ENCODE measurements at regions not wholly inside any gene's neighbourhood (a gene's known extent, or its start where the extent isn't known, plus 50 kb on each side); places are given as distances from the start of the nearest gene placed in this dataset.

GRCh38 chr6:18752278-18753068 lies 365.3 kb downstream of the RNF144B start:
- no peak for TF ChIP-seq CTCF (conservative IDR thresholded peaks at IDR 0.05)
- no peak for TF ChIP-seq ZFX (IDR thresholded peaks at IDR 0.05)
- H3K27ac ChIP-seq, result no peak overlapping the region

DNA sequence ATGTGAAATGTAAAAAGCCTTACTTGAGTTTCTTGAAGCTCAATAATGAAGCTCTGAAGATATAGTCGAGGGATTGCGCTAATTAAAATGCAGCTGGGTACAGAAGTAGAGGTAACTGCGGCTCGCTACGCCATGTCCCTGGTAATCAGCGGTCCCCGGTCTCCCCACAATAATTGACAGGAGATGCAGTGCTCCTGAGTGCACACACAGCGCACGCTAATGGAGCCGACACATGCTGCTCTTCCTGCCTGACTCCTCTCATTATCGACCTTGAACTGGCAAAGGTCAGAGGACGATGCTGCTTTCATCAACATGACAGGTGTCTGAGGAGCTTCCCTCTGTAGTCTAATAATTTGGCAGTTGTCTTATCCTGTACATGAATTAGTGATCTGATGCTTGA lies 365.9 kb downstream of the RNF144B start:
- no peak overlapping the region for H3K27ac ChIP-seq
- no peak for TF ChIP-seq CTCF (conservative IDR thresholded peaks at IDR 0.05)

DNA sequence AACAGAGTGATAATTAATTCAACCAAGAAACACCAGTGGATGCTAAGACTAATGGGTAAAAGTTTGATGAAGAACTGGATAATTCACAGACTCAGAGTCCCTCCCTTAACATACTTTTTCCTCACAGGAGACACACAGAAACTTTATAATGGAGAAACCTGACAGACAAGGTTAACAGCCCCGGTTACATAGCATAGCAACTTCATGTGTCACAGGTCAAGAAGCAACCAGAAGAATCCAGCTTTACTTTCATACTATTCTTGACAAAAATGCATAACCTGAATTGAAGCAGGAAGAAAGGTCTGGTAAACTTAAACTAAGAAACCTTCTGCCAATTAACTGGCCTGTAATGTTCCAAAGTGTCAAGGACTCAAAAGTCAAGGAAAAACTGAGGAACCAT lies 375.9 kb downstream of the RNF144B start:
- TF ChIP-seq CTCF (conservative IDR thresholded peaks at IDR 0.05) (no peak), ZFX (IDR thresholded peaks at IDR 0.05) (no peak)
- H3K27ac ChIP-seq, result no peak overlapping the region

DNA sequence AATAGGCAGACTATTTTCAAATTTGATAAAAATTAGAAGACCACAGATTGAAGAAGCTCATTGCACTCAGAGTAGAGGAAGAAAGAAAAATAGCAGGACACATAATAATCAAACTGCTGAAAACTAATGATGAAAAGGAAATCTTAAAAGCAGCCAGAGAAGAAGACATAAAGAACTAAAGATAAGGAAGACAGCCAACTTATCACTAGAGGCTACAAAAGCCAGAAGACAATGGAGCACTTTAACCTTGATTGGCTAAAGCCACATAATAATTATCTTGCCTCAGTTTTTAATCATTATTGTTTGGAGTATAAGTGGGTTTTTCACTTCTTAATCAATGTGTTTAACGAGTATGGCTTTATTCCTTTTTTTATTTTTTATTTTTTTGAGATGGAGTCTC lies 397.6 kb downstream of the RNF144B start:
- TF ChIP-seq ZFX (IDR thresholded peaks at IDR 0.05) (no peak), CTCF (conservative IDR thresholded peaks at IDR 0.05) (no peak)
- no peak overlapping the region for H3K27ac ChIP-seq

DNA sequence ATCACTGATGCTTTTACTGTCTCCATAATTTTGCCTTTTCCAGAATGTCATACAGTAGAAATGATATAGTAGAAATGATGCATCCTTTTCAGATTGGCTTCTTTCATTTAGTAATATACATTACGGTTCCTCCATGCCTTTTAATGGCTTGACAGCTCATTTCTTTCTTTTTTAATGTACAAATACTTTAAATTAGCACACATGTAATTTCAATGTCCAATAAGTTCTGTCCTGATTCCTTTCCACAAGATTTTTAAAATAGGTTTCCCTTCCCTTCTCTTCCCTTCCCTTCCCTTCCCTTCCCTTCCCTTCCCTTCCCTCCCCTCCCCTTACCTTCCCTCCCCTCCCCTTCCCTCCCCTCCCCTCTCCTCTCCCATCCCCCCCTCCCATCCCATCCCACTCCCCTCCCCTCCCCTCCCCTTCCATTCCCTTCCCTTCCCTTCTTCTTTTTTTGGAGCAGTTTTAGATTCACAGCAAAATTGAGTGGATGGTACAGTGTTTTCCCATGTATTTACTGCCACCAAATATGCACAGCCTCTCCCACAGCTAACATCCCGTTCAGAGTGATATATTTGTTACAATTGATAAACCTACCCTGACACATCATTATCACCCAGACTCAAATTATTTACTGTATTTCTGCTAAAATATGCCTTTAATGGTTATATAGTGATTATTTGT lies 398.8 kb downstream of the RNF144B start:
- TF ChIP-seq ZFX (IDR thresholded peaks at IDR 0.05) (no peak), CTCF (conservative IDR thresholded peaks at IDR 0.05) (no peak)
- H3K27ac ChIP-seq, result no peak overlapping the region

DNA sequence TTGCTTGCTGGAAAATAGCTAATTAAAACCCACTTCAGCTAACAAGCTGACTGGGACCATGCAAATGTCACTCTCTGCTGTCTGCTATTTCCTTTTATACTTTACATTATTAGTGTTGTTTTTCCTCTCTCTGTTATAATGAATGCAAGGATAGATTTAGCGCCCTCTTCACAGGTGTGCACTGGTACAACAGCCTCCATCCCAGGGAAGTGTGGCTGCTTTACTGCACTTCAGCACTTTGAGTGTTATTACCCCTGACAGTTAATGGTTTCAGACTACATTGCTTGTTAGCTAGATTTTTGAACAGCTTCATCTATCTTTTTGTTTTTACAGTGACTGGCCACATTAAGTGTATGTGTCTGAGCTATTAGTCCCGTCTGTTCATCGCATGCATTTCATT lies 405.7 kb downstream of the RNF144B start:
- no peak for TF ChIP-seq CTCF (conservative IDR thresholded peaks at IDR 0.05)
- TF ChIP-seq ZFX (IDR thresholded peaks at IDR 0.05), result no peak
- no peak overlapping the region for H3K27ac ChIP-seq

GRCh38 chr6:18795726-18796125 lies 408.6 kb downstream of the RNF144B start:
- no peak overlapping the region for H3K27ac ChIP-seq

More at GRCh38 chr6:18795726-18796125, 408.6 kb downstream of the RNF144B start:
- TF ChIP-seq CTCF (conservative IDR thresholded peaks at IDR 0.05) (no peak), ZFX (IDR thresholded peaks at IDR 0.05) (no peak)
